ENCODE measurements at regions not wholly inside any gene's neighbourhood (a gene's known extent, or its start where the extent isn't known, plus 50 kb on each side); places are given as distances from the start of the nearest gene placed in this dataset.

DNA sequence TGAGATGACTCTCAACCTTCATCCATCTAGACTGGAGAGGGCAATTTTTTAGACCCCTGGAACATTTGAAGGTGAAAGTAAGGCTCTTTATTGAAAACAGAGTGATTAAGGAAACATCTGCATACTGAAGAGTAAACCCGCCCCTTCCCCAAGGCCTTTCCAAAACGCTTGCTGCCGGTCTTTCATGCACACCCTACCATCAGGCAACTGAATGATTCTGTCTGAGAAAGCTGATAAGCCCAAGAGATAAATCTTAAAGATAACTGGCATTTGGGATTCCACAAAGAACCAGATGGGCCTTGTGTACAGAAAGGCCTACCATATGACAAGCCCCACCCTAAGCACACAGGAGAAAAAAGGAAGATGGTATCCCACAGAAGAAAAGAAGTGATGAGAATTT is 54.4 kb upstream of the PIK3R1 start:
- DNase-seq (ENCODE audit: low read depth): no peak

DNA sequence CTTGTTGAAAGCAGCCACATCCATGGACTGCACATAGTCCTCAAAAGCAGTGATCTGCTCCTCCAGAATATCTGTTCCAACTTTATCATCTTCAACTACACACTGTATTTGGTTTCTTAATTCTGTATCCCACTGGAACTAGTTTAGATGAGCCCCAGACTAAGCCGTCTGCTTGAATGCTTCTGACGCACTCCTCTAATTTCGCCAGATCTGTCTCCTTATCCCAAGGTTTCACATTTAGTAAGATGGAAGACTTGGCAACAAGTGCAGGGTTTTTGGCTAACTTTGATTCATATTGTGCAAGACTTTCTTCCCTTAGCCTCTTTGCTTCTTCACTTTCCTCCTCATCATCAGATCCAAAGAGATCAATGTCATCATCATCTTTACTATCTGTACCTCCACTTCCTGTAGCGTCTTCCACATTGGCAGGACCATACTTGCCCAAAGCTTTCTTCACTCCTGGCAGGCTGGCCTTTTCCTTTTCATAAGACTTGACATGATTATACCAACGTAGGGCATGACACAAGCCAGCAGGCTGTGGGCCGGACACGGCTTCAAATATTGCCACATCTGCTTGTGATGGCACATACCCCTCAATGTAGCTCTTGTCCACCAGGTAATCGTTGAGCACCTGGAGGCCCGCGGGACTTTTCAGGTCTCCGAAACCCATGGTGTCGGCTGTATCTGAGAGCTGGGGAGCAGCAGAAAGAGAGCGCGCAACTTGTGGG is 56.2 kb upstream of the PIK3R1 start:
- DNase-seq (ENCODE audit: low read depth): no peak

DNA sequence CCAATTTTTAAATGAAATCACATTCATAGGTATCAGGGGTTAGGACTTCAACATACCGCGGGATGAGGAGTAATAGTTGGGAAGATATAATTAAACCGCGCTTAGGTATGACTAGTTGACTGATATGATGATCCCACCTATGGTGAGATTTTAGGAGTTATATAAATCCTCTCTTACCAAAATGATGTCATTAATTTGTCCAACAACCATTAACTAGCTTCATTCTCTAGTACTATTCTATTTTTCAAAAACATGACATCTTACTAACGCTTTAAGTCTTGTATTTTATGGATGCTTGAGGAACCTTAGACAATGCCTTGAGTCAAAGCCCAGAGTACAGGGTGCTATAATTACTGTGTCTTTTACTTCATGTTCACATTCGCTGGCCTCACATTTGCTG is 59.6 kb upstream of the PIK3R1 start:
- DNase-seq (ENCODE audit: low read depth): no peak

DNA sequence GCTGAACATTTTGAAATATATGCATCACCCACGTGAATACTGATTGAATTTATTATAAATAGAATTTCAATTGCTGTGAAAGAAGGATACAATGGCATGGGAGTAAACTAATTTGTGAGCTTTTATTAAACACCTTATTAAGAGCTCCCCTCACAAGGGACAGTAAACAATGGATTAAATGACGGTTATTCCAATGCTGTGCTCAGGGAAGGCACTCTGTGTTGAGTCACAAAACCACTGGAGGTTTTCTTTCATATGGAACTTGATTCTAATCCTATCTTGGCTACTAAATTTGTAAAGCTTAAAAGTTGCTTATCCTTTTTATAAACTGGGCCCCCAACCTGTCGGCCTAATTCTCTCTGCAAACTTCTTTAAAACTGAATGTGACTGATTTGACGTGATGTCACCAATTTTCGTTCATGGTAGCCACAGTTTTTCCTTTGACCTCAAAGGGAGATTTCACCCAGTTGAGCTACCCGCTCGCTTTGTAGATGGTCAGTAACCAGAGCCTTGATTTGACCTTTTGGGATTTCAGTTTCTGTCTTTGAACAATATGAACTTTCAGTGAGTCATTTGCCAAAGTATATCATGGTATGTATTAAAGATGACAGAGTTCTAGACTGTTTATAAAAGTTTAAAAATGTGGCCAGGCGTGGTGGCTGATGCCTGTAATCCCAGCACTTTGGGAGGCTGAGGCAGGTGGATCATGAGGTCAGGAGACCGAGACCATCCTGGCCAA is 61.3 kb upstream of the PIK3R1 start:
- DNase-seq (ENCODE audit: low read depth): no peak

DNA sequence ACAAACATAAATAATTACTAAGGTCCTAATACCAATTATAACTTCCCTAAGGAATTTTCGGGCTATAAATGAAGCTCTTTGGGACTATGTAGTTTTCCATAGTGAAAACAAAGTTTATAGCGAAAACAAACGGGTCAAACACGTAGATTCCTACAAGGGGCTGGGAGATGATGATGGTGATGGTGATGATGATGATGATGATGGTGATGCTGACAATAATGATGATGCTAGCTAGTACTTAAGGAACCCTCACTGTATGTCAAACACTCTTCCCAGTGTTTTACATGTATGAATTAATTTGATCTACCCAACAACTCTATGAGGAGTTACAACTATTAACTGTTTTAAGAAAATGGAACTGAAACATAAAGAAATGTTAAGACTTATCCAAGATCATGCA is 63.7 kb upstream of the PIK3R1 start:
- no peak for DNase-seq (ENCODE audit: low read depth)

DNA sequence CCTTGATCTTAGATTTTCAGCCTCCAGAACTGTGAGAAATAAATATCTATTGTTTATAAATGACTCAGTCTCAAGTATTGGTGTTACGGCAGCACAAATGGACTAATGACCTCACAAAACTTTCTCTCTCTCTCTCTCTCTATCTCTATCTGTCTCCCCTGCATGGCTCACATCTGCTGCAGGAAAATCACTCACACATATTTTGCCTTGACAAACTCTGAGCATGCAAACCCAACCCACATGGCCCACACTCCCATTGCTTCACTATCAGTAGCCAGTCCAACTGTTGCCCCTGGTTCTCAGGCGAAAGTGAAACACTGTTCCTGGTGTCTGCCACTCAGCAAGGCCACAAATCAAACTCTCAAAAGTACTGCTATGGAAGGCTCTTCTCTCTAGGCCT is 66.4 kb upstream of the PIK3R1 start:
- no peak for DNase-seq (ENCODE audit: low read depth)

DNA sequence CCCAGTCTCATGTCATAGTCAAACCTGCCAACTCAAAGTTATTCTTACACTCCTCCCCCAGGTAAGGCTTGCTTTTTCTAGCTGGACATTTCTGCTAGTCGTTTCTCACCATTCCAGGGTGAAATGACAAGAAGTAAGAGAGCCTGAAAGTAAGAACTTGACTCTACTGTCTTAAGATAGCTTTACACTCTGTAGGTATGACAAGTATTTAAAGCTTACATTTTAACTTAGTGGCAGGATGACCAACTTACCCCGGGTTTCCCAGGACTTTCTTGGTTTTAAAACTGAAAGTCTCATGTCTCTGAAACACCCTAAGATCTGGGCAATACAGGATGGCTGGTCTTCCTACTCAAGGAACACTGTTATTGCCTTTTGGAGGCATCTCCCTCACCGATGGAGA is 67.5 kb upstream of the PIK3R1 start:
- no peak for DNase-seq (ENCODE audit: low read depth)

DNA sequence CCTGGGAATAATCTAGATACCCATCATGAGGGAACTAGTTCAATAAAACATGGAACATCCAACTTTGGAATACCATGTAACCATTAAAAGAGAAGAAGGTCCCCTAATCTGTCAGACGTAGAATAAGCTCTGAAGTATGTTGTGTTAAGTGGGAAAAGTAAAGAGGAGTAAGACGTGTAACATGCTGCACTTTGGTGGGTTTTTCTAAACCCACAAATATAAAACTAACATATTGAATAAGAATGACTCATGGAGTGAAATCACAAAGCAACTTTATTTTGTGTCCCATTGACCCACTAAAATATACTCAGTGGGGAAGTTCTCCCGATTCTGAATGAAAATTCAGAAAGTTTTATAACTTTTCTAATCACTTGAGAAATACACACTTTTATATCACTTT is 67.9 kb upstream of the PIK3R1 start:
- DNase-seq (ENCODE audit: low read depth): no peak

DNA sequence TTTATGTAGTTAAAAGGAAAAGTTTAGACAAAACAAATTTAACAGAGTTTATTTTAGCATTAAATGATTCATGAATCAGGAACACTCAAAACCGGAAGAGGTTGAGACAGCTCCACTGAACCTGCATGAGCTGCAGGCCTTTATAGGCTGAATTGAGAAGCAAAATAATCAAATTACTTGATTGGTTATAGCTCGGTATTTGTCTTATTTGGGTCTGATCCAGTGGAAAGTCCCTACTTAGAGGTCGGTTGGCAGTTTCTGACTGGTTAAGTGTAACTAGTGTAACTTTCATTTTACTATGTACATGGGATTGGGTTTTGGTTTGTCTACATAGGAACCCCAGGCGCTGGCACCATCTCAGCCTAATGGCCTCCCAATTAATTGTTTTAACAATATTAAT is 74.1 kb upstream of the PIK3R1 start:
- DNase-seq (ENCODE audit: low read depth): peak; percentile 49

DNA sequence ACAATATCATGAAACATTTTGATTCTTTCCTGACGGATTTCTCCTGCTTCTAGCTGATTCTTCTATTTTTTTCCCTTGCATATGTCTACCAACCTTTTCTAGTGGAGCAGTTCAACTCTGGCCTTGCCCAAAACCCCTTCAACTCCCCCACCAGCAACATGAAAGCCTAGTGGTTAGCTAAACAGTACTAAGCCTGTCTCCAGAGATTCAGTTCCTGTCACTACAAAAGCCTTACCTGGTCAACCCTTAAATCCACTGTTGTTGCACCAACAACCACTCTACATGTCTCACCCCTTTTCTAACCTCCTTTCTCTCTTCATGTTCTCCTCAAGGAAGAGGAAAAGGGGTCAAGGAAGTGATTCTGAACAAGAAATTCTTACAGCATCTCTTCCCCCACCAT is 74.8 kb upstream of the PIK3R1 start:
- no peak for DNase-seq (ENCODE audit: low read depth)

DNA sequence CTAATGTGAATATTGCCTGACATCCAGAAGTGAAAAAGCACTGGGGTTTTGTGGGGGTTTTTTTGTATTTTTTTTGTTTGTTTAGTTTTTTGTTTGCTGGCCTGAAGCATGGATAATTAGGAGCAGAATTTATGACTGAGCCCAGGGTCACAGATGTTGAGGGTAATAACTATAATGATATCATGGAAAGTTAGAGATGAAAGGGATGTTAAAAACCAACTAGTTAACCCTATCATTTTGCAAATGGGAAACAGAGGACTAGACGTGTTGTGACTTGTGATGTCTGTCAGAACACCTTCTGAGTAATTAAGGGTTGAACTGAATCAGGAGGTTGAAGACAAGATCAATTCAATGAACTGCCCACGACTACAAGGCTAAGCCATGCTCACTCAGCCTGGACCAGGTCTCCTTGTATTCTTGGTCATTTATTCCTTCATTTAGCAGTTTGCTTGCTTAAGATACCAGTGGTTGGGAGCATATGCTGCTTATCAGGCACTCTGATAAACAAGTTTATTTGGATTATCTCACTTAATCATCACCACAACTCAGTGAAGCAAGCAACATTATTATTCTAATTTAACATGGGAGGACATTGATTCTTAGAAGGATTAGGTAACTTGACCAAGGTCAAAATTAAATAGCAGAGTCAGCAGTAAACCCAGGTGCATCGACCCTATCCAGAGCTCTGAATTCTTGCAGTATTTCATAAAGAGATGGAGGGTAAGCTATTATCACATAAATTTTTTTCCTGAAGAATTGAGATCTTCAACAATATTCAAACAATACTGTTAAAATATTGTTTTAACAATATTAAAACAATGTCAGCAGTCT is 75.7 kb upstream of the PIK3R1 start:
- DNase-seq (ENCODE audit: low read depth): no peak

DNA sequence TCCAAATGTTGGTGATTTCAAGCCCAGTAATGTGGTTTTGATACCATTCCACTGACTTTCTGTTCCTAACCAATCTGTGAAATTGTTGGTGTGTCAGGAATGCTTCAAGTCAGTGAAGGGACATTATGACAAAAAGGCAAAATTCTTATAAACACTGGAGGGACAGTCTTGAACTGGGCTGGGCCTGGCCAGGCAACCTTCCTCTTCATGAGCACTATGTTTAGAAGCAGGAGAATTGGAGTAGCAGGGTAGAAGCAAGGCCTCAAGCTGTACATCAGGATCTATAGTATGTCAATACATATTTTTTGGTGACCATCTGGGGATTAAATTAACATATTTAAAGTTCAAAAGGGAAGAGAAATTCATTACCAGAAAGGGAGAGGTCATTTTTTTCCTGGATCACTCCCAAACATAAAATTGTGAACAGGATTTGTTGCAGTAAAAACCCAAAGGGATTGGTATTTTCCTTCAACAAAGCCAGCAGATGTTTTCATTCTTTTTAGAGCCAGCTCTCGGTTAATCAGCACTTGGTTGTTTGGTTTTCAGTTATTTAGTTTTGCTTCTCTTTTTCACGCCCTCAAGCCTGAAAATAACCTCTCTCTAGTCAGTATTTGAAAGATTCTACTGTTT is 77.9 kb upstream of the PIK3R1 start:
- DNase-seq (ENCODE audit: low read depth): peak; percentile 96

DNA sequence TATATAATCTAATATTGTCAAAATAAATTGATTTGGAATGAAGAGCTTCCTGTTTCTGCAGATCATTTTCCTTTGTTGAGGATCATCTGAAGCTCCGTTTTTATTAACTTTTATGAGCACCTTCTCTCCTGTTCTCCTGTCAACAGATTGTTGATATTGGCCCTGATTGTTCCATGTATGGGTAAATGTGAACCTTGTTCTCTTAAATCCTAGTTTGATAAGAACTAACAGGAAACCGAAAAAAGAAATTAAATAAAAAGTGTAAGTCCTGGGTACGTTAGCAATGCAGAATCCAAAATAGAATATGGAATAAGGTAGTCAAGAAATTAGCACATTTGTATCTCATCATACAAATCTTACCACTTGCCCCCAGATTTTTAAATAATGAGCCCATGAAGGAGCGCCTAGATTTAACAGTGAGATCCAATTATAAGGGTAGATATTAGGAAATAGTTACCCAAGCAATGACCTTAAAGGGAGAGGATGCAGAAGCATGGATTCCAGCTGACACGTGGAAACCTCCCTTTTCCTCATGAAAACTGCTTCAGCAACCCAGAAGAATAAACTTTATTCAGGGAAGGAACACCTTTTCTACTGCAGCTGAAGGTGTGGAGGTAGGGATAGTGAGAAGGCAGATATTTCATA is 80.8 kb upstream of the PIK3R1 start:
- no peak for DNase-seq (ENCODE audit: low read depth)

DNA sequence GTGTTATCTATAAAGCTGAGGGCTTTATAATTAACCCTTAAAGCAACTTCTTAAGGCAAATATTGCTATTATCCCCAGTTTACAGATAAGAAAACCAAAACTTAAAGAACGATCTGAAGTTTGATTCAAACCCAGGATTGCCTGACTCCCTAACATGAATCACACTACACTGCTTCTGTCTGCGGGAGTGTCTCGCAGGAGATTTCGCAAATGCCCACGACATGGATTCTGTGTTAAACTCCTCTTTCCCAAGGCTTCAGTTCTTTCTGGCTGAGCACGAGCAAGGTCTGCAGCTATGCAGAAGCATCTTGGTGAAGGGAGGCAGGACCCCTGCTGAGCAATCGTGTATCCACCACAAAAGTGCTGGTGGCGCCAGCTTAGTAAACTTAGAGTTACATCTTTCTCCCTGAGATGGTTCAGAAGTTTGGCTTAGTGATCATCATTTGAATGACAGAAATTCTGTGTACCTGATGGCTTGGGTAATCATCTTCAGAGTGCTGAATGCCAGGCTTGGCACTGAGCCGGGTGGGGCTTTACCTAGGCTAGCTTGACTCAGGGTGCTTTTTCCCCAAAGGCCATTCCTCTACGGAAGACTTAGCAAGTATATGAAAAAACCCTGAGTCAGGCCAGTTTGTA is 81.4 kb upstream of the PIK3R1 start:
- peak; percentile 61 for DNase-seq (ENCODE audit: low read depth)

DNA sequence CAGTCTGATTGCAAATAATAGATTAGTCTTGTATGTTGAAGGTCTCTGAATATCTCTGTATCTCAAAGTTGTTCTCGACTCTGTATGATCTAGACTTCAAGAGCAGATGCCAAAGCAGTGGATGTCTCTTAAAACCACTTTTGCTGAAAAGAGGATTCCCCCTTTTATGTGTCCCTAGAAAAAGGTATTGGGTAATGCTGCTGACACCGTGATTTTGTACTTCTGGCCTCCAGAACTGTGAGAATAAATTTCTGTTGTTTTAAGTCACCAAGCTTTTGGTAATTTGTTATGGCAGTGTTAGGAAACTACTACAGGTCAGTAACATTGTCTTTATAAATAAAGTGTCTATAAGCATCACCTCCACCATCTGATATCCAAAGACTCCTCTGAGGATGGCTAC is 85.3 kb upstream of the PIK3R1 start:
- DNase-seq (ENCODE audit: low read depth): no peak

DNA sequence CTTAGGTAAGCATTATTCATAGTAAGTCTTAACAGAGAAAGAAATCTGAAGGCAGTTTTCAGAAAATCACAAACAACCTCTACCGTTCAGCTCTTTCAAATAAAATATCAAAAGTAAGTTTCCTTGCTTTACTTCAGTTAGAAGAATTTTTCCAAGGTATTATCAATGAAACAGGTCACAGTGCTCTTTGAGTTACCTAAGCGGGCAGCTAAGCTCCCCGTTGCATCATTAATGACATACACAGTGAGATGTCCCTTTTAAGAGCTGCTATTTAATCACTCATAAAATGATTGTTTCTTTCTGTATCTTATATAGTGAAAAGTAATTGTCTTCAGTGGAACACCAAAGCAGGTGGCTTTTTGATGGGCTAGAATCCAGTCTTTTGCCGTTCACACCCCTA is 86.2 kb upstream of the PIK3R1 start:
- no peak for DNase-seq (ENCODE audit: low read depth)

DNA sequence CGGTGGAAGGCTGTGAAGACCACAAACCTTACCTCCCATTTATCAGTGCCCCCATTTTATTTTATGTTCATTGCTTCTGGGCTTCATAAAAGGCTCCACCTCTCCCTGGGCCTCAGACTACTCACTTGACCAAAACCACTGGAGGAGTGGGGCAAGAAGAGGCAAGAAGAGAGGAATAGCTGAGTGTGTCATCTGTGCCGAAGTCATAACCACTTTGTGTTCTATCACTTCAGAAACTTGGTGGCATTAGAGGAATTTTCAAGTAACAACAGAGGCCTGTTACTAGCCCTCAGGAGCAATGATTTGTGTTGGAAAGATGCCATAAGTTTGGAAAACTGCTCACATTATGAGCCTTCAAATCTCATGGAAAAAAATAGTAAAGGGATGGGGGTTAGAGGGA is 88.7 kb upstream of the PIK3R1 start:
- DNase-seq (ENCODE audit: low read depth): no peak

DNA sequence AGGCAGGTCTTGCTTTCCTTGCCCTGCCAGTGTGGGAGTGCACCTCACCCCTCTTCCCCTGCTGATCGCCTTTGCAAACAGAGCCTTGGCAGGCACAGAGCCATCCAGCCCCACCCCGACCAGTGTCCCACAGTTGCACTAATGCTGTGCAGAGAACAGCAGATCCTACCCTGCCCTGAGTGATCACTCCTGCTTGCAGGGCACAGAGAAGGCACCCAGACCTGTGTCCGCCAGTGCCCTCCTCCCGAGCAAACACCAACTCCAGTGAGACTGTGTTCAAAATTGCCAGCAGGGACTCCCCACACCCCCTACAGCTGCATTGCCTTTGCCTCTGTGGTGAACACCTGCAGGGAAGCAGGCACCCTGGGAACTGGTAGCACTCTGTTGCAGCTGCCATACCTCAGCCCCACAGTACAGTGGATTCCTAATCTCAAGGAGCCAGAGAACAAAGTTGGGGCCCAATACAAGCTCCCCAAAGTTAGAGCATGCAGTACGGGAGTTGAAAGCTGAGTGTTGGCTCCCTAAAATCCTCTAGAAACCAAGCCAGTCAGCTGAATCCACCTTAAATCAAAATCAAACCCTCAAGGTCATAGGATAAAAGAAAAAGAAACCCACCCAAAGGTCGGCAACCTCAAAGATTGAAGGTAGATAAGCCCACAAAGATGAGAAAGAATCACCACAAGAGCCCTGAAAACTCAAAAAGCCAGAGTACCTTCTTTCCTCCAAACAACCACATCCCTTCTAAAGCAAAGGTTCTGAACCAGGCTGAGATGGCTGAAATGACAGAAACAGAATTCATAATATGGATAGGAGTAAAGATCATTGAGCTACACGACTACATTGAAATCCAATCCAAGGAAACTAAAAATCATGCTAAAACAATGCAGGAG is 92.9 kb upstream of the PIK3R1 start:
- DNase-seq (ENCODE audit: low read depth): no peak

DNA sequence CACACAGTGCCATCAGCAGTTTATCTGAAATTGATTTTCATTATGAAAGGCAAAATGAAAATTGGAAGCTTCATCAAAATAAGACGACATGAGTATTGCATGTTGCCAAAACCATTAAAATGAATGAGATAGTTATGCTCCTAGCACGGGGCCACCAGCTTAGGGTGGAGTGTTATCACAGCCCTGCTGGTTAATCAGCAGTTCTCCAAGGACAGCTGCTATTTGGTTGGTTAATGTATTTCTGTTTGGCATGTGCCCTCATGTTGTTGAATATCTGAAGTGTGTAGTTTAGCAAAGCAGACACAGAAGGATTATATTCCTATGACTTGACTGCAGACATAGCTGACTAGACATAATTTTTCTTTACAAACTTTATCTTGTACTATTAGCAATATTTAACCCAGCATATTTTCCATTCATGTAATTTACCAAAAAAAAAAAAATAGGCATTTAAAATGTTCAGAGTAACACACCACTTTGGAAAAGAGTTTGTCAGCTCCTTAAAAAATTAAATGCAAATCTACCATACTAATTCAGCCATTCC is 98.6 kb upstream of the PIK3R1 start:
- no peak for DNase-seq (ENCODE audit: low read depth)

DNA sequence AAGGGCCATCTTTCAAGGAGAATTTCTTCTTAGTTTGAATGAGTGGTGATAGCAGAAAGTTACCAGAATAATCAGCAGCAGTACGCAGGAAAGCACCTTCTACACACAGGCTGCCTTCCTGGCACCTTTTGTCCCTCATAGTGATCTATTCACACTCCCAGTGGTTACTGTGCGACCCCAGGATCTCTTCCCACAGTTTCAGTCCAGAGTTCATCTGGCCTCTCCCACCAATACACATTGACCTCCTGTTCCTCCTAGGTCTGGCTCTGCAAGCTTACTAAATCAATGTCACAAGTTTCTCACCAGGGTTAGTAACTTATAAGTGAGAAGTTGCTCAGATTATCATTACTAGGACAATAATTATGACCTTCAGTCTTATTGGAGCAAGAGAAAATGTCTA is 99.1 kb upstream of the PIK3R1 start:
- no peak for DNase-seq (ENCODE audit: low read depth)

Data from fibroblast of gingiva (primary cell).